OCI-LY7 (cell line): ENCODE measurements at regions not wholly inside any gene's neighbourhood (a gene's known extent, or its start where the extent isn't known, plus 50 kb on each side); places are given as distances from the start of the nearest gene placed in this dataset.

Source experiments
- BruUV-seq: library from RNA; stranded (reverse); fragments of 400-500 nt; replicated peaks from 2 replicates; lab custom pipeline; 2021; lab: Mats Ljungman, UMichigan
- CTCF ChIA-PET: fragments of 300-600 bp; sonication (Branson Sonifier 250); formaldehyde crosslinking; loops from one replicate; lab custom pipeline; 2022; ENCODE audit warnings: antibody characterized with exemption; ENCODE audit not compliant: unreplicated experiment; lab: Charles Lee
- POLR2A ChIA-PET: fragments of 300-600 bp; sonication (Branson Sonifier 250); formaldehyde crosslinking; loops from one replicate; lab custom pipeline; 2022; ENCODE audit warnings: antibody characterized with exemption; lab: Charles Lee
- DNase-seq: peaks from one replicate; pipeline ENCODE4 v3.0.0-alpha.2; 2015; ENCODE audit warnings: low spot score
- H2AFZ ChIP-seq: fragments of 200-600 bp; sonication (generic), shearing (Covaris generic); 2 replicates; pipeline ENCODE4 v1.6.1; 2014; ENCODE audit warnings: mild to moderate bottlenecking, antibody characterized with exemption, low read length, moderate library complexity
- H3K27ac ChIP-seq: fragments of 200-600 bp; sonication (generic); 2 replicates; pipeline ENCODE4 v1.5.1; 2014; ENCODE audit warnings: mixed run types, low read depth, mild to moderate bottlenecking, moderate library complexity, low read length, inconsistent platforms; ENCODE audit not compliant: poor library complexity, severe bottlenecking
- H3K36me3 ChIP-seq: fragments of 200-600 bp; sonication (generic); 2 replicates; pipeline ENCODE4 v1.6.1; 2014; ENCODE audit warnings: mild to moderate bottlenecking, antibody characterized with exemption, low read length, moderate library complexity, mixed read lengths; ENCODE audit not compliant: insufficient read depth
- H3K4me1 ChIP-seq: fragments of 200-600 bp; sonication (generic); 2 replicates; pipeline ENCODE4 v1.5.1; 2014; ENCODE audit warnings: mild to moderate bottlenecking, low read length; ENCODE audit not compliant: insufficient read depth, poor library complexity, severe bottlenecking
- H3K4me2 ChIP-seq: fragments of 200-600 bp; sonication (generic); 2 replicates; pipeline ENCODE4 v1.6.1; 2014; ENCODE audit warnings: mild to moderate bottlenecking, low read length
- H3K4me3 ChIP-seq: fragments of 200-600 bp; sonication (generic); 2 replicates; pipeline ENCODE4 v1.5.1; 2014; ENCODE audit warnings: mild to moderate bottlenecking, low read depth, low read length; ENCODE audit not compliant: poor library complexity, severe bottlenecking
- H3K79me2 ChIP-seq: fragments of 200-600 bp; sonication (generic); 2 replicates; pipeline ENCODE4 v1.6.1; 2016; ENCODE audit warnings: low read depth, mild to moderate bottlenecking, low read length, moderate library complexity, mixed read lengths; ENCODE audit not compliant: insufficient read depth
- H3K9me2 ChIP-seq: fragments of 200-600 bp; sonication (generic); 2 replicates; pipeline ENCODE4 v1.6.1; 2016; ENCODE audit warnings: mild to moderate bottlenecking, low read length, mixed read lengths; ENCODE audit not compliant: insufficient read depth
- H3K9me3 ChIP-seq: fragments of 200-600 bp; sonication (generic); 2 replicates; pipeline ENCODE4 v1.6.1; 2014; ENCODE audit warnings: mild to moderate bottlenecking, mixed run types, low read length, mixed read lengths
- H4K20me1 ChIP-seq: fragments of 200-600 bp; sonication (generic); 2 replicates; pipeline ENCODE4 v1.6.1; 2014; ENCODE audit warnings: mild to moderate bottlenecking, antibody characterized with exemption, low read length, moderate library complexity, mixed read lengths; ENCODE audit not compliant: insufficient read depth
- EZH2phosphoT487 ChIP-seq: fragments of 200-600 bp; sonication (generic); IDR thresholded peaks from 2 replicates; pipeline ENCODE4 v1.6.1; 2018; ENCODE audit warnings: low read depth, borderline replicate concordance, mild to moderate bottlenecking, mixed run types, antibody characterized with exemption, low read length, moderate library complexity, mixed read lengths
- intact Hi-C: fragments of 100-400 bp; cut with micrococcal nuclease; formaldehyde crosslinking; loops from one replicate; pipeline ENCODE4 v1.10.0; 2022; ENCODE audit not compliant: unreplicated experiment
- TF ChIP-seq, protein P1 (sequence below): fragments of 200-600 bp; sonication (generic); conservative IDR thresholded peaks from 2 replicates; pipeline ENCODE4 v1.5.1; 2014; ENCODE audit warnings: mild to moderate bottlenecking, antibody characterized with exemption, low read length, moderate library complexity, mixed read lengths

GRCh38 chr12:131208425-131208824, 254.7 kb downstream of the ADGRD1 start:
- Histone ChIP-seq H3K4me3 (no peak overlapping the region), H3K9me2 (no peaks in the 10 kb centered on the region), H4K20me1 (no peaks in the 10 kb centered on the region), H3K4me1 (no peaks in the 10 kb centered on the region), H3K4me2 (no peak overlapping the region), H3K9me3 (no peaks in the 10 kb centered on the region), H3K79me2 (no peaks in the 10 kb centered on the region), H3K27ac (no peak overlapping the region), H2AFZ (no peak overlapping the region), H3K36me3 (no peaks in the 10 kb centered on the region)
- no TSS peak for BruUV-seq
- intact Hi-C loops = no loop called here
- no peak for TF ChIP-seq EZH2phosphoT487
- TF ChIP-seq, protein P1, sequence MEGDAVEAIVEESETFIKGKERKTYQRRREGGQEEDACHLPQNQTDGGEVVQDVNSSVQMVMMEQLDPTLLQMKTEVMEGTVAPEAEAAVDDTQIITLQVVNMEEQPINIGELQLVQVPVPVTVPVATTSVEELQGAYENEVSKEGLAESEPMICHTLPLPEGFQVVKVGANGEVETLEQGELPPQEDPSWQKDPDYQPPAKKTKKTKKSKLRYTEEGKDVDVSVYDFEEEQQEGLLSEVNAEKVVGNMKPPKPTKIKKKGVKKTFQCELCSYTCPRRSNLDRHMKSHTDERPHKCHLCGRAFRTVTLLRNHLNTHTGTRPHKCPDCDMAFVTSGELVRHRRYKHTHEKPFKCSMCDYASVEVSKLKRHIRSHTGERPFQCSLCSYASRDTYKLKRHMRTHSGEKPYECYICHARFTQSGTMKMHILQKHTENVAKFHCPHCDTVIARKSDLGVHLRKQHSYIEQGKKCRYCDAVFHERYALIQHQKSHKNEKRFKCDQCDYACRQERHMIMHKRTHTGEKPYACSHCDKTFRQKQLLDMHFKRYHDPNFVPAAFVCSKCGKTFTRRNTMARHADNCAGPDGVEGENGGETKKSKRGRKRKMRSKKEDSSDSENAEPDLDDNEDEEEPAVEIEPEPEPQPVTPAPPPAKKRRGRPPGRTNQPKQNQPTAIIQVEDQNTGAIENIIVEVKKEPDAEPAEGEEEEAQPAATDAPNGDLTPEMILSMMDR = no peak
- ChIA-PET POLR2A (no interaction called here), CTCF (no interaction called here)
- no peak for DNase-seq

GRCh38 chr12:131209082-131210070, 255.7 kb downstream of the ADGRD1 start:
- ChIA-PET CTCF (no interaction called here), POLR2A (no interaction called here)
- H3K36me3 ChIP-seq = no peaks in the 10 kb centered on the region
- H3K4me1 ChIP-seq = no peaks in the 10 kb centered on the region
- H3K79me2 ChIP-seq = no peaks in the 10 kb centered on the region
- H3K4me3 ChIP-seq = no peak overlapping the region
- H2AFZ ChIP-seq = no peak overlapping the region
- no peaks in the 10 kb centered on the region for H3K9me2 ChIP-seq
- BruUV-seq = no TSS peak
- H4K20me1 ChIP-seq = no peaks in the 10 kb centered on the region
- H3K27ac ChIP-seq = no peak overlapping the region
- TF ChIP-seq EZH2phosphoT487 = no peak
- TF ChIP-seq, protein P1 = no peak
- H3K4me2 ChIP-seq = no peak overlapping the region
- intact Hi-C loops = no loop called here
- H3K9me3 ChIP-seq = no peaks in the 10 kb centered on the region
- DNase-seq = no peak
